ENCODE measurements at regions not wholly inside any gene's neighbourhood (a gene's known extent, or its start where the extent isn't known, plus 50 kb on each side); places are given as distances from the start of the nearest gene placed in this dataset.

GRCh38 chr5:146940295-146940694 lies 61.7 kb upstream of the PPP2R2B start:
- no peak overlapping the region for H3K4me3 ChIP-seq (ENCODE audit: insufficient read depth, low read depth, low read length)
- H3K27ac ChIP-seq (ENCODE audit: insufficient read depth, low read depth, low read length, poor library complexity, severe bottlenecking): no peak overlapping the region
- H3K4me1 ChIP-seq (ENCODE audit: control insufficient read depth, insufficient read depth, low read length): no peaks in the 10 kb centered on the region
- no peaks in the 10 kb centered on the region for H3K36me3 ChIP-seq (ENCODE audit: control insufficient read depth, insufficient read depth, low read length)
- H3K27me3 ChIP-seq (ENCODE audit: control insufficient read depth, insufficient read depth, low read length, poor library complexity, severe bottlenecking): no peaks in the 10 kb centered on the region
- no peaks in the 10 kb centered on the region for H3K9me3 ChIP-seq (ENCODE audit: control insufficient read depth, low read length)
- WGBS, 2 experiments: 97 to 98% methylated on average over 2 of the region's 2 CpGs

- Histone ChIP-seq H3K27me3 (ENCODE audit: control insufficient read depth, insufficient read depth, low read length, poor library complexity, severe bottlenecking) (no peaks in the 10 kb centered on the region), H3K4me3 (ENCODE audit: insufficient read depth, low read depth, low read length) (no peak overlapping the region), H3K4me1 (ENCODE audit: control insufficient read depth, insufficient read depth, low read length) (no peaks in the 10 kb centered on the region), H3K9me3 (ENCODE audit: control insufficient read depth, low read length) (no peaks in the 10 kb centered on the region), H3K27ac (ENCODE audit: insufficient read depth, low read depth, low read length, poor library complexity, severe bottlenecking) (no peak overlapping the region), H3K36me3 (ENCODE audit: control insufficient read depth, insufficient read depth, low read length) (no peaks in the 10 kb centered on the region)
- WGBS, 2 experiments: 97 to 98% methylated on average over 3 of the region's 3 CpGs
Measured at GRCh38 chr5:146944019-146944418, 65.5 kb upstream of the PPP2R2B start.

GRCh38 chr5:146944764-146945616 lies 66.4 kb upstream of the PPP2R2B start:
- Histone ChIP-seq H3K4me1 (ENCODE audit: control insufficient read depth, insufficient read depth, low read length) (no peaks in the 10 kb centered on the region), H3K9me3 (ENCODE audit: control insufficient read depth, low read length) (no peaks in the 10 kb centered on the region), H3K4me3 (ENCODE audit: insufficient read depth, low read depth, low read length) (no peak overlapping the region), H3K36me3 (ENCODE audit: control insufficient read depth, insufficient read depth, low read length) (no peaks in the 10 kb centered on the region), H3K27me3 (ENCODE audit: control insufficient read depth, insufficient read depth, low read length, poor library complexity, severe bottlenecking) (no peaks in the 10 kb centered on the region), H3K27ac (ENCODE audit: insufficient read depth, low read depth, low read length, poor library complexity, severe bottlenecking) (no peak overlapping the region)
- WGBS, 2 experiments: 88 to 93% methylated on average over 4 of the region's 4 CpGs

- no peaks in the 10 kb centered on the region for H3K9me3 ChIP-seq (ENCODE audit: control insufficient read depth, low read length)
- H3K4me3 ChIP-seq (ENCODE audit: insufficient read depth, low read depth, low read length): no peak overlapping the region
- H3K4me1 ChIP-seq (ENCODE audit: control insufficient read depth, insufficient read depth, low read length): no peaks in the 10 kb centered on the region
- H3K27me3 ChIP-seq (ENCODE audit: control insufficient read depth, insufficient read depth, low read length, poor library complexity, severe bottlenecking): no peaks in the 10 kb centered on the region
- H3K36me3 ChIP-seq (ENCODE audit: control insufficient read depth, insufficient read depth, low read length): no peaks in the 10 kb centered on the region
- WGBS, 2 experiments: 87 to 92% methylated on average over 5 of the region's 5 CpGs
- no peak overlapping the region for H3K27ac ChIP-seq (ENCODE audit: insufficient read depth, low read depth, low read length, poor library complexity, severe bottlenecking)
Measured at GRCh38 chr5:146945617-146946084, 67.1 kb upstream of the PPP2R2B start.

- WGBS, 2 experiments: 83 to 85% methylated on average over 7 of the region's 7 CpGs
- H3K36me3 ChIP-seq (ENCODE audit: control insufficient read depth, insufficient read depth, low read length): no peaks in the 10 kb centered on the region
- H3K9me3 ChIP-seq (ENCODE audit: control insufficient read depth, low read length): no peaks in the 10 kb centered on the region
- H3K4me1 ChIP-seq (ENCODE audit: control insufficient read depth, insufficient read depth, low read length): no peaks in the 10 kb centered on the region
- H3K27me3 ChIP-seq (ENCODE audit: control insufficient read depth, insufficient read depth, low read length, poor library complexity, severe bottlenecking): no peaks in the 10 kb centered on the region
- no peak overlapping the region for H3K27ac ChIP-seq (ENCODE audit: insufficient read depth, low read depth, low read length, poor library complexity, severe bottlenecking)
- no peak overlapping the region for H3K4me3 ChIP-seq (ENCODE audit: insufficient read depth, low read depth, low read length)
Measured at GRCh38 chr5:146947181-146947941, 68.8 kb upstream of the PPP2R2B start.

GRCh38 chr5:146948666-146949065 lies 70.1 kb upstream of the PPP2R2B start:
- H3K4me1 ChIP-seq (ENCODE audit: control insufficient read depth, insufficient read depth, low read length): no peaks in the 10 kb centered on the region
- no peak overlapping the region for H3K27ac ChIP-seq (ENCODE audit: insufficient read depth, low read depth, low read length, poor library complexity, severe bottlenecking)
- H3K36me3 ChIP-seq (ENCODE audit: control insufficient read depth, insufficient read depth, low read length): no peaks in the 10 kb centered on the region
- no peaks in the 10 kb centered on the region for H3K9me3 ChIP-seq (ENCODE audit: control insufficient read depth, low read length)
- no peak overlapping the region for H3K4me3 ChIP-seq (ENCODE audit: insufficient read depth, low read depth, low read length)
- no peaks in the 10 kb centered on the region for H3K27me3 ChIP-seq (ENCODE audit: control insufficient read depth, insufficient read depth, low read length, poor library complexity, severe bottlenecking)

- no peaks in the 10 kb centered on the region for H3K9me3 ChIP-seq (ENCODE audit: control insufficient read depth, low read length)
- no peaks in the 10 kb centered on the region for H3K27me3 ChIP-seq (ENCODE audit: control insufficient read depth, insufficient read depth, low read length, poor library complexity, severe bottlenecking)
- WGBS, 2 experiments: 37 to 45% methylated on average over 2 of the region's 2 CpGs
- H3K36me3 ChIP-seq (ENCODE audit: control insufficient read depth, insufficient read depth, low read length): no peaks in the 10 kb centered on the region
- no peak overlapping the region for H3K4me3 ChIP-seq (ENCODE audit: insufficient read depth, low read depth, low read length)
- H3K4me1 ChIP-seq (ENCODE audit: control insufficient read depth, insufficient read depth, low read length): no peaks in the 10 kb centered on the region
- no peak overlapping the region for H3K27ac ChIP-seq (ENCODE audit: insufficient read depth, low read depth, low read length, poor library complexity, severe bottlenecking)
Measured at GRCh38 chr5:146952168-146952567, 73.6 kb upstream of the PPP2R2B start.

- H3K9me3 ChIP-seq (ENCODE audit: control insufficient read depth, low read length): no peaks in the 10 kb centered on the region
- no peaks in the 10 kb centered on the region for H3K27me3 ChIP-seq (ENCODE audit: control insufficient read depth, insufficient read depth, low read length, poor library complexity, severe bottlenecking)
- no peaks in the 10 kb centered on the region for H3K36me3 ChIP-seq (ENCODE audit: control insufficient read depth, insufficient read depth, low read length)
- no peak overlapping the region for H3K27ac ChIP-seq (ENCODE audit: insufficient read depth, low read depth, low read length, poor library complexity, severe bottlenecking)
- H3K4me1 ChIP-seq (ENCODE audit: control insufficient read depth, insufficient read depth, low read length): no peaks in the 10 kb centered on the region
- WGBS, 2 experiments: 95 to 100% methylated on average over 1 of the region's 1 CpG
- H3K4me3 ChIP-seq (ENCODE audit: insufficient read depth, low read depth, low read length): no peak overlapping the region
Measured at GRCh38 chr5:146956217-146956616, 77.7 kb upstream of the PPP2R2B start.

GRCh38 chr5:146959360-146959759 lies 80.8 kb upstream of the PPP2R2B start:
- Histone ChIP-seq H3K27ac (ENCODE audit: insufficient read depth, low read depth, low read length, poor library complexity, severe bottlenecking) (no peak overlapping the region), H3K9me3 (ENCODE audit: control insufficient read depth, low read length) (no peaks in the 10 kb centered on the region), H3K4me3 (ENCODE audit: insufficient read depth, low read depth, low read length) (no peak overlapping the region), H3K4me1 (ENCODE audit: control insufficient read depth, insufficient read depth, low read length) (no peaks in the 10 kb centered on the region), H3K27me3 (ENCODE audit: control insufficient read depth, insufficient read depth, low read length, poor library complexity, severe bottlenecking) (no peaks in the 10 kb centered on the region), H3K36me3 (ENCODE audit: control insufficient read depth, insufficient read depth, low read length) (no peaks in the 10 kb centered on the region)

GRCh38 chr5:146962801-146963355 lies 84.3 kb upstream of the PPP2R2B start:
- WGBS, 2 experiments: 100% methylated on average over 1 of the region's 1 CpG; no CpG with 5 or more reads in 1 of the 2 experiments
- Histone ChIP-seq H3K4me1 (ENCODE audit: control insufficient read depth, insufficient read depth, low read length) (no peaks in the 10 kb centered on the region), H3K27me3 (ENCODE audit: control insufficient read depth, insufficient read depth, low read length, poor library complexity, severe bottlenecking) (no peaks in the 10 kb centered on the region), H3K4me3 (ENCODE audit: insufficient read depth, low read depth, low read length) (no peak overlapping the region), H3K9me3 (ENCODE audit: control insufficient read depth, low read length) (no peaks in the 10 kb centered on the region), H3K27ac (ENCODE audit: insufficient read depth, low read depth, low read length, poor library complexity, severe bottlenecking) (no peak overlapping the region), H3K36me3 (ENCODE audit: control insufficient read depth, insufficient read depth, low read length) (no peaks in the 10 kb centered on the region)

Data from ectodermal cell (in vitro differentiated cells).